Right renal cortex interstitium (tissue), 3 donors: ENCODE measurements at regions not wholly inside any gene's neighbourhood (a gene's known extent, or its start where the extent isn't known, plus 50 kb on each side); places are given as distances from the start of the nearest gene placed in this dataset.

Experiments
- DNase-seq, 3 donors: peaks; one replicate each; pipeline ENCODE4 v3.0.0-alpha.2; 2013; ENCODE audit warnings: low read depth in 3 of 3, low spot score in 2 of 3

GRCh38 chr5:52709167-52709925 is 78.4 kb upstream of the ITGA1 start:
- no peak for DNase-seq

DNA sequence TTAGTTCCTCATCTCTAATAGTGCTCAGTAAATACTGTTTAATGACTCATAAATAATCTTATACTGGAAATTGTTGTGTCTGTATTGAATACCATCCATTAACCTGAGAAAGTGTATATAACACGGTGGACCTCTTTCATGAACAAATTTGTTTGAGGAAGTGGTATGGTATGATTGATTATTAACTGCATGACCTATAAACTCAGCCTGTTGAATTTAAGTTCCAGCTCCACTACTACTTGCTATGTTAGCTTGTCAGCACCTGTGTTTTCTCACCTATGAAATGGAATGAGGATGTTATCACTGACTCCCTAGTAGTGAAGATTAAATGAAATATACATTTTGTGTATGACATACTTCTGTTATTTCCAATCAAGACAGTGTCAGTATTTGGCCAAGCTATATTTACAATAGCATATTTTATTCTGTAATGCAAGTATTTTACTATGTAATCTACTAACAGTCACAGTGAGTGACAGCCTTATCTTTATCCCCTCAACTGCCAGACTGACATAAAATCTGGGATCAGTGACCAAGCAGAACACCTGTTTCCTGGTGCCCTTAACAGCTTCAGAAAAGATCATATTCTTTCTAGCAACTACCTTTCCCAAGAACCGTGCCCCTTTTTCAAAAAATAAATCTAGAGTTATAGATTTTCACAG is 77.3 kb upstream of the ITGA1 start:
- no peak for DNase-seq

- no peak for DNase-seq
Measured at GRCh38 chr5:52710972-52711596, 76.6 kb upstream of the ITGA1 start.

DNA sequence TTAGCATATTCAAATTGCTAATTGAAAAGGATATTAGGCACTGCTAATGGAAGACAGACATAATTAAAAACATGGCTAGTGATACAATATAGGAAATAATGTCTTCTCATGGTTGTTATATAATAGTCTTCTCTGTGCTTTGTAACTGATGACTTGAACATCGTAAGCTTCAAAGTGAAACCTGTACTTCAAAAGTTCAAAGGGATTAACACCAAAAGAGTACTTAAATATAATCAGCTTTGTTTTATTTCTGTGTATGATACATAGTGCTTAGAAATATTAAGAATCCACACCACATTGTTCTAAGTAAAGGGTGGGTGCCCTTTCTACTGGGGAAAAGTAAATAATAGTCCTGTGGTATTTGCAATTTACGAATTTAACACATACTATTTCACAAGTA is 75.4 kb upstream of the ITGA1 start:
- DNase-seq, result no peak

DNA sequence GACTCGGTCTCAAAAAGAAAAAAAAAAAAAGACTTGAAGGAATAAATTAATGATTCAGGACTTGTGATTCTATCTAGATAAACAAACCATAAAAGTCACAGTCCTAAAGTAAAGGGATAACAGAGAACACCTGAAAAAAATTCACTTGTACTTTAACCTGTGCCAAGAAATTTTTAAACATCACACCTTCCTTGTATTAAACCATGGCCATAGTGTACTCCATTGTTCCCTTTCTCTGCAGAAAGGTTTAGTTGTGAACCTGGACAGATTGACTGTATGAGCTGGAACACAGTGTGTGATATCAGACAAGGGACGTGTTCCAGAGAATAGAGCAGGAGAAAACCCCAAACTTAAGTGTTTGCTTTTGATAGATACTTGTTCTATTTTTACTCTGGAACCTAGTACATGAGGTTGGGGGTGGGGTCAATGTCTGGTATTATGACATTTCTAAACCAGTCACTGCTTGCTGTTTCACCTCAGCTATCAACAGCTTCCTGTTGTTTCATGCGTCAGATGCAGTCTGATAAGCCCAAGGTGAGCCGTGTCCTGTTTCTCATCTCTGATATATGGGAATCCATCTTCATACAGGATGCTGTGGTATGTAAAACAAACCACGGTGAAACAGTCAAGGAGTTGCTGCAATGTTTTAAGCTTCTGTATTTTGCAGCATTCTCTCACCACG is 62.5 kb upstream of the ITGA1 start:
- no peak for DNase-seq

DNA sequence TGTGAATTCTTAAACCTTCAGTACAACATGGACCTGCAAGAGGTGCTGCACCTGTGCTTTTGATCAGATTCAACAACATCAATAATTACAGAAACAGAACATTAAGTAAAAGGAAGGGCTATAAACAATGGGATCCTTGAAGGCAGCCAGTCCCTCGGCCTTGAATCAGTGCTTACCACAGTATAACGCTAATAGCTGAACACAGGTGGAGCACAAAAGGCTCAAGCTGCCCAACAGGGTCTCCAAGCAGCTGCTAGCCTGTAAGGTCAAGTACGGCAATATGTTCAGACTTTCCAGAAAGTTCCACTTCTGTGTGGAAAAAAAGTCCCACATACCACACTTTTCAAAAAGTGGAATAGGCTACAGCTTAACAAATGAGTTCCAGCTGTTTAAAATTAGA is 61.9 kb upstream of the ITGA1 start:
- DNase-seq, result no peak

GRCh38 chr5:52727020-52727419 is 60.7 kb upstream of the ITGA1 start:
- DNase-seq, result no peak

DNA sequence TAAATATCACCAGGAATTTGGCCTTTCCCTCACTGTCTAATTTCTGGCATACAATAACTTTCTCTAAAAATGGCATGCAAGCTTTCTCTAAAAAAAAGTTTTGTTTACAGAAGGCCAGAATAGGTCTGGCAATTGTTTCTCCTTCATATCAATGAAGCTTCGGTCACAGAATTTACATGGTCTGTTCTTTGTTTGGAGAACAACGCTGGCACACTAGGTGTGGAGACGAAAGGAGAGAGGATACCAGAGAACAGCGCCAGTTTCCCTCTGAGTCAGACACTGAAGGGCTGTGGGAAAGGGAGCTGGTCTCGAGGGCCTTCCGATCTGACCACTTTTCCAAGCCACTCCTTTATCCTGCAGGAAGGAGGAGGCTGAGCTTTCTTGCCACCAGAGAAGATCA is 60.1 kb upstream of the ITGA1 start:
- DNase-seq, result no peak

DNA sequence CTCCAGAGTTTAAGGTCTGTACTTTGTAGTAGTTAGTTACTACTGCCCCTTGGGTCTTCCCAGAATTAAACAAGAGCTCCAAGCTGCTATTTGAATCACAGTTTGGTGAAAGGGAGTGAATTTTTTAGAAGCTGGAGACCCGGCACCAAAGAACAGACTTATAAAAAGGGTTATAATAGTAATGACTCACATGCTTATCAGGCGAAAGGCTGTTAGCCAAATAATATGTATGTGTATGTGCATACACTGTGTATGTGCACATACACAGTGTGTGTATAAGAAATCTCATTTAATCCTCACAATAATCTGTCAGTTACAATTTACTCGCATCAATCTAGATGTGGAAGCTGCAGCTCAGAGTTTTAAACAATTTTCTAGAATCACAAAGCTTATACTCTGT is 59.5 kb upstream of the ITGA1 start:
- no peak for DNase-seq

- DNase-seq, result no peak
Measured at GRCh38 chr5:52728686-52729085, 59.0 kb upstream of the ITGA1 start.

GRCh38 chr5:52731274-52732027 is 56.3 kb upstream of the ITGA1 start:
- DNase-seq, result no peak

DNA sequence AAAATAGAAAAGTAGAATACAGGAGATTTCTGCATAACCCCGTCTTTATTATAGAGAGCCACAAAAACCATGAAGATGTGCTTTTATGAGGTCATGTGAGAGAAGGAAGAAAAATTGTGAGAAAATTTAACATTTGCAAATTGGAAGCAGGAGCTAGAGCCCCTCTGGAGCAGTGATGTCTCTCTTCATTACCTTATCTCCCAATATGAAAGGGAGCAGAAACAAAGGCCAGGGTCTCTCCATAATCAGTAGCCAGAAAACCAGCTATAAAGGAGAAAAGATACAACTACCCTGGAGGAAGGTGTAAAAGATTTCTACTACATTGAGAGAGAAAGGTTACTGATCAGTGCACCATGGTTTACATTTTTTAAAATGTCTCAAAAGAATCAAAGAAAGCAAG is 53.2 kb upstream of the ITGA1 start:
- DNase-seq, result no peak

- DNase-seq, result no peak
Measured at GRCh38 chr5:52735139-52735538, 52.6 kb upstream of the ITGA1 start.
